Parathyroid adenoma (tissue), 2 donors: ENCODE measurements at regions not wholly inside any gene's neighbourhood (a gene's known extent, or its start where the extent isn't known, plus 50 kb on each side); places are given as distances from the start of the nearest gene placed in this dataset.
"Not testable (repeated sequence)": the region's sequence is repeated elsewhere in the genome, so short reads cannot be mapped to it uniquely, and the experiment has no call there.

Experiments used
- H2AFZ ChIP-seq: fragments of 300-600 bp; sonication (generic); one replicate; pipeline ENCODE4 v1.7.0; 2017; ENCODE audit warnings: antibody characterized with exemption, mild to moderate bottlenecking
- H3K27ac ChIP-seq: fragments of 300-600 bp; sonication (generic); one replicate; pipeline ENCODE4 v1.7.0; 2017
- H3K27me3 ChIP-seq: fragments of 300-600 bp; sonication (generic); one replicate; pipeline ENCODE4 v1.7.0; 2017; ENCODE audit warnings: low read length; ENCODE audit not compliant: control insufficient read depth, insufficient read depth
- H3K36me3 ChIP-seq: fragments of 300-600 bp; sonication (generic); one replicate; pipeline ENCODE4 v1.7.0; 2017; ENCODE audit warnings: low read length; ENCODE audit not compliant: control insufficient read depth, insufficient read depth
- H3K4me1 ChIP-seq: fragments of 300-600 bp; sonication (generic); one replicate; pipeline ENCODE4 v1.7.0; 2017; ENCODE audit warnings: control low read depth
- H3K4me2 ChIP-seq: fragments of 300-600 bp; sonication (generic); one replicate; pipeline ENCODE4 v1.7.0; 2017; ENCODE audit warnings: low read length
- H3K4me3 ChIP-seq: fragments of 300-600 bp; sonication (generic); one replicate; pipeline ENCODE4 v1.7.0; 2017; ENCODE audit warnings: low read depth, low read length
- H3K79me2 ChIP-seq: fragments of 300-600 bp; sonication (generic); one replicate; pipeline ENCODE4 v1.7.0; 2017; ENCODE audit warnings: control low read depth
- H3K9ac ChIP-seq: fragments of 300-600 bp; sonication (generic); one replicate; pipeline ENCODE4 v1.7.0; 2017; ENCODE audit warnings: mild to moderate bottlenecking
- H3K9me3 ChIP-seq: fragments of 300-600 bp; sonication (generic); one replicate; pipeline ENCODE4 v1.7.0; 2017; ENCODE audit warnings: low read length; ENCODE audit not compliant: control insufficient read depth
- CTCF ChIP-seq: fragments of 300-600 bp; sonication (generic); IDR thresholded peaks from one replicate; pipeline ENCODE4 v1.7.0; 2017; ENCODE audit warnings: antibody characterized with exemption, mild to moderate bottlenecking
- donor health status: primary hyperparathyroidism.

- Histone ChIP-seq H3K4me1 (no peaks in the 10 kb centered on the region), H3K27me3 (no peaks in the 10 kb centered on the region), H3K9me3 (no peaks in the 10 kb centered on the region), H3K79me2 (no peaks in the 10 kb centered on the region), H3K36me3 (no peaks in the 10 kb centered on the region), H3K4me2 (no peak overlapping the region), H3K9ac (no peak overlapping the region), H2AFZ (no peak overlapping the region), H3K27ac (no peak overlapping the region), H3K4me3 (no peak overlapping the region)
- no peak for TF ChIP-seq CTCF
Measured at GRCh38 chr17:62135742-62136141, 70.7 kb upstream of the MED13 start.

GRCh38 chr17:62135096-62135495 is 70.0 kb upstream of the MED13 start:
- not testable (repeated sequence) for H2AFZ ChIP-seq, H3K27me3 ChIP-seq, H3K4me1 ChIP-seq, H3K27ac ChIP-seq, H3K9me3 ChIP-seq, H3K9ac ChIP-seq, H3K4me2 ChIP-seq, H3K79me2 ChIP-seq, H3K4me3 ChIP-seq, H3K36me3 ChIP-seq

GRCh38 chr17:62134397-62134796 is 69.3 kb upstream of the MED13 start:
- Histone ChIP-seq H3K36me3 (no peaks in the 10 kb centered on the region), H3K9me3 (no peaks in the 10 kb centered on the region), H3K9ac (no peak overlapping the region), H3K4me2 (no peak overlapping the region), H3K27me3 (no peaks in the 10 kb centered on the region), H3K4me1 (no peaks in the 10 kb centered on the region), H3K79me2 (no peaks in the 10 kb centered on the region), H3K4me3 (no peak overlapping the region), H2AFZ (no peak overlapping the region), H3K27ac (no peak overlapping the region)
- no peak for TF ChIP-seq CTCF

- H3K27ac ChIP-seq, H3K9ac ChIP-seq, H3K79me2 ChIP-seq, H2AFZ ChIP-seq, H3K27me3 ChIP-seq, H3K9me3 ChIP-seq, H3K4me1 ChIP-seq, H3K4me3 ChIP-seq, H3K4me2 ChIP-seq, H3K36me3 ChIP-seq: not testable (repeated sequence)
Measured at GRCh38 chr17:62131271-62131670, 66.2 kb upstream of the MED13 start.

- TF ChIP-seq CTCF = no peak
- Histone ChIP-seq H3K27me3 (no peaks in the 10 kb centered on the region), H3K4me1 (no peaks in the 10 kb centered on the region)
Measured at GRCh38 chr17:62130739-62131138, 65.7 kb upstream of the MED13 start.

GRCh38 chr17:62126292-62126691 is 61.2 kb upstream of the MED13 start:
- H3K4me2 ChIP-seq = no peak overlapping the region
- H3K9me3 ChIP-seq = no peaks in the 10 kb centered on the region
- H3K79me2 ChIP-seq = no peaks in the 10 kb centered on the region
- H3K27me3 ChIP-seq = no peaks in the 10 kb centered on the region
- no peak overlapping the region for H3K27ac ChIP-seq
- H3K4me1 ChIP-seq = no peaks in the 10 kb centered on the region
- H3K9ac ChIP-seq = no peak overlapping the region
- no peaks in the 10 kb centered on the region for H3K36me3 ChIP-seq
- no peak overlapping the region for H3K4me3 ChIP-seq
- no peak for TF ChIP-seq CTCF
- H2AFZ ChIP-seq = no peak overlapping the region

More at GRCh38 chr17:62130739-62131138, 65.7 kb upstream of the MED13 start:
- no peaks in the 10 kb centered on the region for H3K9me3 ChIP-seq
- H3K79me2 ChIP-seq = no peaks in the 10 kb centered on the region
- no peak overlapping the region for H3K4me2 ChIP-seq
- no peak overlapping the region for H3K27ac ChIP-seq
- H3K36me3 ChIP-seq = no peaks in the 10 kb centered on the region
- H3K4me3 ChIP-seq = no peak overlapping the region
- no peak overlapping the region for H3K9ac ChIP-seq
- H2AFZ ChIP-seq = no peak overlapping the region
